Daoy (cell line): ENCODE measurements at regions not wholly inside any gene's neighbourhood (a gene's known extent, or its start where the extent isn't known, plus 50 kb on each side); places are given as distances from the start of the nearest gene placed in this dataset.
"Not testable (repeated sequence)": the region's sequence is repeated elsewhere in the genome, so short reads cannot be mapped to it uniquely, and the experiment has no call there.

Experiments
- DNase-seq: peaks from one replicate; pipeline ENCODE4 v3.0.0-alpha.2; 2015; ENCODE audit warnings: low read depth

DNA sequence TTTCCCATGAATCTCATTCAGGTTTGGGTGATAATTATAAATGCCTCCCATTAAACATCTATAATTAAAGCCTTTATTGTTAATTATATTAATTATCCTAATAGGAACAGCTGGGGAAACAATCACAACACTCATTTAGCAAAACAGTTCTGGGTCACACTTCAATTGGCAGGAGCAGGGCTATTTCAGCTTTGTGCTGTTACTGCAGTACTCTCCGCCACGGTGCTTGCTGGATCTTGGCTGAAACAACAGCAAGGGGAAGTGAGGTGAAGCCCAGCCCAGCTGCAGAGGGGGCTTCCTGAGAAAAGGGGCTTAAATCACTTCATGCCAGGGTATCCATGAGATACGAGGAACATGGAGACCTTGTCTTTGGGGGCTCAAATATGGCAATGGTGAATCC lies 79.5 kb upstream of the SOX11 start:
- no peak for DNase-seq

DNA sequence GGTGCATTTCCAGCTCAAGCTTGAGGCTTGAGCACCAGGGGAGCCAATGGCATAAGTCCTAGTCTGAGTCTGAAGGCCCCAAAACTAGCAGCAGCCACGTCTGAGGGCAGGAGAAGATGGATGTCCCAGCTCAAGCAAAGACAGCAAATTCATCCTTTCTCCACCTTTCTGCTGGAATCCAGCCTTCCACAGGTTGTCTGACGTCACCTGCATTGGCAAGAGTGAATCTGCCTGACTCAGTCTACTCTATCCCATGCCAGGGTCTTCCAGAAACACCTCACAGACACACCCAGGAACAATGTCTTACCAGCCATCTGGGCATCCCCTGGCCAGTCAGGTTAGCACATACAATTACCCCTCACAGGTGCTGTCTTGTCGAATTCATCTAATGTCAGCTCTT lies 76.2 kb upstream of the SOX11 start:
- DNase-seq: no peak

DNA sequence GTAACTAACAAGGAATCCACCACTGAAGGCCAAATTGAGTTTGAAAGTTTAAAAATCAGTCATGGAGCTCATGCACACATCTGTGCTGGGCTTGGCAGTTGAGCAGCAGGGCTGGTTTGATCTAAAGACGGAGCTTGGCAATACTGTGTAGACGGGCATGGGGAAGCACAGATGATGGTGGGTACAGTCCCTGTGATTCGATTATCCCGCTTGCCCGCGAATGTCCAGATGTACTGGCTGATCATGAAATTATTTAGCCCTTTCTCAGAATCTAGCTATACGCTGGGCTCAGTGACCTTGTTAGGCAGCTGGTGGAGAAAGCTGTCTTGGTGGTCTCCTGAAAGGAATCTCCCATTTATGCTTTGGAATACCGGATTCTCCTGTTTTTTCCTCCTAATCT lies 74.8 kb upstream of the SOX11 start:
- no peak for DNase-seq

DNA sequence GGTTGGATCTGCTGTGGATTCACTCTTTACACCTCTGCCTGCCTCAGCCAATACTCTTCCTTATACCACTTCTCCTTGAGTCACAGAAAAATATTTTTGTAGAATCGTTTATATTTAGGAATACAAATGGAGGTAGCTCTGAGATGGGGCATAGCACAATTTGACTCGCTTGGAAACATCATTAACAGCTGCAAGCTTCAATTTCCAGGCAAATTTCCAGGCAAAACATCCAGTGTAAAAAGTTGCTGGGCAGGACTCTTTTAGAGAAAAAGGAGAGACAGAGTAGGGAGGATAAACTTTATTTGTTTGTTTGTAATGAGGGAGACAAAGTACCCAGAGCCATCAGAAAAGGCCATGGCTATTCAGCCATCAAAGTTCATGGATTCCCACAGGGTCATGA lies 74.4 kb upstream of the SOX11 start:
- DNase-seq: no peak

DNA sequence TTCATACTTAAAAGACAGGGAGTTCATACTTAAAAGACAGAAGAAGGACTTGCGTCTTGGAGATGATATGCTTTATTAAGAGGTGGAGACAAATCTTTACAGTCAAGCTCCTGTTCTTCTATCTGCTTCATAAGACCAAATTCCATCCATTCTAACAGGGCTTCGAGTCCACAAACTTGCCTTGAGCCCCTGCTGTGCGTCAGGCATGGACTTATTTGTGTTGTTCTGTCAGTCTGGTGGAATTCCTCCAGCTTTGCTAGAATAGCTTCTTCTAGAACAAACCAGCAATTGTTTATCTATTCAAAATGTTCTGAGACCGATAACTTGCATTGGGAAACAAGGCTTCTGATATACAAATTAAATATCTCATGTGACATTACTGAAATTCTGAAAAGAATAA lies 73.9 kb upstream of the SOX11 start:
- no peak for DNase-seq

DNA sequence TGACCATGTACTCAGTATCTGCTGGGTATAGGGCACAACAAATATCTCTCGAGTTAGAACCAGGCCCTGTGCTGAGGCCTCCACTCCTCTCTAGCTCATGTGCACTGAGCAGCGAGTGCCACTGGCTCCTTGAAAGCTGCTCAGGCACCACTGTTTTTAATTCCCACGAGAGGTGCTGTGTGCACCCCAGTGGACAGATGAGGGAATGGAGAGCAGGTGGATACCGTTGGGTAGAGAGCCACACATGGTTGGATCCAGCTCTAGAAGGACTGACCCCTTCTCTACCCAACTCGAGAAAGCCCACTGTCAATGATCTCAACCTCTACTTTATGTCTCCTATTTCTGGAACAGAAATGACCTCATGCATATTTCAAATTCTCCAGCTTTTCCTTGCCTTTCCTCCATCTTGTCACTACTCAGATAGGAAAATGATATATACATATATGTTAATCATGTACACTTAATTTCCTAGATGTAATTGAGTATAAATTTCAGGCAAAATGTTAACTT lies 66.6 kb upstream of the SOX11 start:
- not testable (repeated sequence) for DNase-seq

DNA sequence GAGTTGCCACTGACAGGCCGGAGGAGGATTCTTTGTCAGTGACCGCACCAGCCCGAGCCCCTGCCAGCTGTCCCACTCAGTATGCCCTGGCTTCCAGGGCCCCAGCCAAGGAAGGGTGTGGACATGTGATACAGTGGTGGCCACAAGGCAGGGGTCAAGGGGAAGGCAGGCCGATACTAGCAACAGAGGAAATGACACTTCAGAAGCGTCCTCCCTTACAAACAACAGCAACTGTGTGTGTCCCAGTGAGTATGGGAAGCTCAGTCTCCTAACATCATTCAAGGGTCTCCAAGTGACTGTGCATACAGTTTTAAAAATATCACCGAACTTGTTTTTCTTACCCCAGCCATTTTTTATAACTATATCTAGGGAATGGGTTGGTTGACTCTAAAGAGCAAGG lies 63.7 kb upstream of the SOX11 start:
- not testable (repeated sequence) for DNase-seq

DNA sequence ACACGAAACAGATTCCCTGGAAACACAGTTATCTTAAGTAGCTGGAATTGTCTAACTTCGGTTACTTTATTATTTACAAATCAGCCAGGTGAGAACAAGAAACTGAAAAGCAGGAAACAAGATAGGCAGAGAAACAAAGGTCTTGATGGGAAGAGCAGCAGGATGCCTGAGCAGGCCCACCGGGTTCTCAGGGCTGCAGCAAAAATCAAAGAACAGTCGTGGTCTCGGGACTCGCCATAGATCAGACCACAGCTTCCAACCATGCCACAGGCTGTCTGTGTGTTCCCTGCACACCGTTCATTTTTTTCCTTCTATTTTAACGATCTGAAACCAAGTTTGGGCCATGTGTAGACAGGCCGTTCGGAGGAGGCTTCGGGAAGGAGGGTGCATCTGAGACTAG lies 62.7 kb upstream of the SOX11 start:
- not testable (repeated sequence) for DNase-seq

DNA sequence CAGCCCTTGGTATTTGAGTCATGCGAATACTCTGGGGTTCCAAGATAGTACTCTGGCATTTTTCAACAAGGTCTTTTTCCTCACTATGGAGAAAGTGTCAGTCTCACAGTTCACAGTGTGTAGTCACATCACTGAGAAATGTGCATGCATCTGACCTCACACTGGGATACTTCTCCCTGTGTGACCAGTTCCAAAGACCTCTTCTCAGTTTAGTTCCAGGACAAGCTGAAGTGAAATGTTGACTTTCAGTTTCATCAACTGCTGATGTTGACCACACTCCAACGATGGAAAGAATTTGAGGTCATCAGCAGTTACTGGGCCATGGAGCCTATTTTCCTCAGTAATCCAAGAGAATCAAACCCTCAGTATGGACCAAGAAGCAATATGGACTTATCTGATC lies 55.1 kb upstream of the SOX11 start:
- DNase-seq: not testable (repeated sequence)
